SK-N-SH treated with all-trans-retinoic acid at 6 μM for 48 hours (cell line): ENCODE measurements at regions not wholly inside any gene's neighbourhood (a gene's known extent, or its start where the extent isn't known, plus 50 kb on each side); places are given as distances from the start of the nearest gene placed in this dataset.

Source experiments
- ARNTL ChIP-seq: fragments of 450-650 bp; formaldehyde crosslinking; IDR thresholded peaks from 2 replicates; pipeline ENCODE4 v1.5.0; 2020; ENCODE audit warnings: low read depth, mild to moderate bottlenecking, moderate library complexity, borderline replicate concordance
- BACH2 ChIP-seq: fragments of 250-450 bp; sonication (Bioruptor Pico); IDR thresholded peaks from 2 replicates; pipeline ENCODE4 v1.9.0; 2021; ENCODE audit warnings: mild to moderate bottlenecking, borderline replicate concordance
- ESRRG ChIP-seq: fragments of 250-450 bp; sonication (Bioruptor Pico); IDR thresholded peaks from 2 replicates; pipeline ENCODE4 v1.6.1; 2021; ENCODE audit warnings: mild to moderate bottlenecking
- OSR1 ChIP-seq: fragments of 250-450 bp; sonication (Bioruptor Pico); IDR thresholded peaks from 2 replicates; pipeline ENCODE4 v1.8.0; 2022; ENCODE audit warnings: moderate library complexity, mild to moderate bottlenecking, inconsistent platforms
- PATZ1 ChIP-seq: fragments of 250-450 bp; sonication (Bioruptor Pico); IDR thresholded peaks from 2 replicates; pipeline ENCODE4 v1.8.0; 2020; ENCODE audit warnings: mild to moderate bottlenecking, moderate library complexity, borderline replicate concordance
- RARB ChIP-seq: fragments of 250-450 bp; sonication (Bioruptor Pico); IDR thresholded peaks from 2 replicates; pipeline ENCODE4 v1.8.0; 2021; ENCODE audit warnings: mild to moderate bottlenecking, moderate library complexity
- TOX ChIP-seq: fragments of 250-450 bp; sonication (Bioruptor Pico); IDR thresholded peaks from 2 replicates; pipeline ENCODE4 v1.8.0; 2021; ENCODE audit warnings: mild to moderate bottlenecking, moderate library complexity, borderline replicate concordance
- TSHZ2 ChIP-seq: fragments of 250-450 bp; sonication (Bioruptor Pico); IDR thresholded peaks from 2 replicates; pipeline ENCODE4 v1.5.0; 2020; ENCODE audit warnings: mild to moderate bottlenecking, moderate library complexity
- ZFP3 ChIP-seq: fragments of 250-450 bp; sonication (Bioruptor Pico); IDR thresholded peaks from 2 replicates; pipeline ENCODE4 v1.5.0; 2020; ENCODE audit warnings: mild to moderate bottlenecking, moderate library complexity
- ZFP30 ChIP-seq: fragments of 450-650 bp; formaldehyde crosslinking; IDR thresholded peaks from 2 replicates; pipeline ENCODE4 v1.5.0; 2022; ENCODE audit warnings: mild to moderate bottlenecking, moderate library complexity
- ZNF565 ChIP-seq: fragments of 450-650 bp; formaldehyde crosslinking; conservative IDR thresholded peaks from 2 replicates; pipeline ENCODE4 v1.5.0; 2020; ENCODE audit warnings: low read depth, mild to moderate bottlenecking, moderate library complexity
- ZNF8 ChIP-seq: fragments of 450-650 bp; formaldehyde crosslinking; IDR thresholded peaks from 2 replicates; pipeline ENCODE4 v1.5.0; 2020; ENCODE audit warnings: mild to moderate bottlenecking, moderate library complexity
- TF ChIP-seq, protein P1 (sequence below): fragments of 250-450 bp; sonication (Bioruptor Pico); IDR thresholded peaks from 2 replicates; pipeline ENCODE4 v1.5.1; 2021; ENCODE audit warnings: mild to moderate bottlenecking, moderate library complexity

GRCh38 chr3:115321400-115321805 is 174.3 kb upstream of the ZBTB20 start:
- no peak for TF ChIP-seq TSHZ2
- TF ChIP-seq PATZ1 (CRISPR knock-in tag), result no peak
- no peak for TF ChIP-seq BACH2 (CRISPR knock-in tag)
- TF ChIP-seq OSR1 (CRISPR knock-in tag), result no peak
- no peak for TF ChIP-seq RARB
- no peak for TF ChIP-seq ARNTL (CRISPR knock-in tag)
- TF ChIP-seq ESRRG (CRISPR knock-in tag), result no peak
- TF ChIP-seq, protein P1, sequence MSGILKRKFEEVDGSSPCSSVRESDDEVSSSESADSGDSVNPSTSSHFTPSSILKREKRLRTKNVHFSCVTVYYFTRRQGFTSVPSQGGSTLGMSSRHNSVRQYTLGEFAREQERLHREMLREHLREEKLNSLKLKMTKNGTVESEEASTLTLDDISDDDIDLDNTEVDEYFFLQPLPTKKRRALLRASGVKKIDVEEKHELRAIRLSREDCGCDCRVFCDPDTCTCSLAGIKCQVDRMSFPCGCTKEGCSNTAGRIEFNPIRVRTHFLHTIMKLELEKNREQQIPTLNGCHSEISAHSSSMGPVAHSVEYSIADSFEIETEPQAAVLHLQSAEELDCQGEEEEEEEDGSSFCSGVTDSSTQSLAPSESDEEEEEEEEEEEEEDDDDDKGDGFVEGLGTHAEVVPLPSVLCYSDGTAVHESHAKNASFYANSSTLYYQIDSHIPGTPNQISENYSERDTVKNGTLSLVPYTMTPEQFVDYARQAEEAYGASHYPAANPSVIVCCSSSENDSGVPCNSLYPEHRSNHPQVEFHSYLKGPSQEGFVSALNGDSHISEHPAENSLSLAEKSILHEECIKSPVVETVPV (CRISPR knock-in tag), result no peak
- TF ChIP-seq ZFP30 (CRISPR knock-in tag), result no peak
- no peak for TF ChIP-seq ZNF565 (CRISPR knock-in tag)
- no peak for TF ChIP-seq TOX (CRISPR knock-in tag)
- TF ChIP-seq ZFP3 (CRISPR knock-in tag), result no peak
- TF ChIP-seq ZNF8, result no peak
